ENCODE measurements at regions not wholly inside any gene's neighbourhood (a gene's known extent, or its start where the extent isn't known, plus 50 kb on each side); places are given as distances from the start of the nearest gene placed in this dataset.

DNA sequence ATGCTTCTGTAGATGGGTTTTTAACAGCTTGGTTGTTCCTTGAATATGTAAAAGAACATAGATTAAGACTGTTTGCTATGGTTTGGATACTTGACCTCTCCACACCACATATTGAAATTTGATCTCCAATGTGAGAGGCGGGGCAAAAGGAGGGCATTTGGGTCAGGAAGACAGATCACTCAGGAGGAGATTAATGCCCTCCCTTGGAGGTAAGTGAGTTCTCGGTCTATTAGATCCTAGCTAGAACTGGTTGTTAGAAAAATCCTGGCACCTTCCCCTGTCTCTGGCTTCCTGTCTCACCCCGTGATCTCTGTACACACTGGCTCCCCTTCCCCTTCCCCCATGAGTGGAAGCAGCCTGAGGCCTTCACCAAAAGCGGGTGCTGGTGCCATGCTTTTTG is 281.1 kb upstream of the ANKRD55 start:
- 81 to 83% methylated on average over 4 of the region's 4 CpGs for WGBS, 2 donors
- no peak overlapping the region for H3K27ac ChIP-seq (ENCODE audit: low read depth in 1 of 2, low read length in 2 of 2)
- ATAC-seq (ENCODE audit: low FRiP score): no peak
- H3K4me1 ChIP-seq (ENCODE audit: control insufficient read depth in 1 of 2, insufficient read depth in 2 of 2, low read length in 2 of 2): no peaks in the 10 kb centered on the region
- H3K9me3 ChIP-seq (ENCODE audit: control insufficient read depth, low read length): no peaks in the 10 kb centered on the region
- no peak for DNase-seq
- no peaks in the 10 kb centered on the region for H3K36me3 ChIP-seq (ENCODE audit: control insufficient read depth in 1 of 2, insufficient read depth in 2 of 2, low read length in 1 of 2)
- intact Hi-C loops (cut with DNase I): no loop called here
- no peak overlapping the region for H3K4me3 ChIP-seq (ENCODE audit: low read length in 2 of 2)
- H3K27me3 ChIP-seq (ENCODE audit: control insufficient read depth in 1 of 2, insufficient read depth in 2 of 2, low read length in 1 of 2): no peaks in the 10 kb centered on the region

DNA sequence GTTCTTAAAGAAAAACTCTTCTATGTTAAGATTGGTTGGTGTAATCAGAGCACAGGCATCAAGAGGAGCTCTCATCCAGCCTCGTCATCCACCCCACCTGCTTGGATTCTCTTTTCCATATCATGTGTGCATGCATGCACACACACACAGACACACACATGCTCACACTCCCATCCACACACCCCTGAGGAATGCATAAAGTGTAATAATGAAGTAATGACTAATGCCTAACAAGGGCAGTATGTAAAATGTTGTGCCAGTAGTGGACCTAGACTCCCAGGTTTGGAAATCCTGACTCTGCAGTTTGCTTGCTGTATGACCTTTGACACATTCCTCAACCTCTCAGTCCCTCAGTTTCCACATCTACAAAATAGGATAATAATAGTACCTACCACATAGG is 280.0 kb upstream of the ANKRD55 start:
- H3K36me3 ChIP-seq (ENCODE audit: control insufficient read depth in 1 of 2, insufficient read depth in 2 of 2, low read length in 1 of 2): no peaks in the 10 kb centered on the region
- no peaks in the 10 kb centered on the region for H3K27me3 ChIP-seq (ENCODE audit: control insufficient read depth in 1 of 2, insufficient read depth in 2 of 2, low read length in 1 of 2)
- intact Hi-C loops (cut with DNase I): no loop called here
- H3K9me3 ChIP-seq (ENCODE audit: control insufficient read depth, low read length): no peaks in the 10 kb centered on the region
- 0% methylated on average over 1 of the region's 1 CpG for WGBS, 2 donors
- no peak overlapping the region for H3K4me3 ChIP-seq (ENCODE audit: low read length in 2 of 2)
- DNase-seq: no peak
- ATAC-seq (ENCODE audit: low FRiP score): no peak
- H3K4me1 ChIP-seq (ENCODE audit: control insufficient read depth in 1 of 2, insufficient read depth in 2 of 2, low read length in 2 of 2): peaks cover 0 to 2% of the 10 kb centered on the region in 2 donors
- H3K27ac ChIP-seq (ENCODE audit: low read depth in 1 of 2, low read length in 2 of 2): no peak overlapping the region

DNA sequence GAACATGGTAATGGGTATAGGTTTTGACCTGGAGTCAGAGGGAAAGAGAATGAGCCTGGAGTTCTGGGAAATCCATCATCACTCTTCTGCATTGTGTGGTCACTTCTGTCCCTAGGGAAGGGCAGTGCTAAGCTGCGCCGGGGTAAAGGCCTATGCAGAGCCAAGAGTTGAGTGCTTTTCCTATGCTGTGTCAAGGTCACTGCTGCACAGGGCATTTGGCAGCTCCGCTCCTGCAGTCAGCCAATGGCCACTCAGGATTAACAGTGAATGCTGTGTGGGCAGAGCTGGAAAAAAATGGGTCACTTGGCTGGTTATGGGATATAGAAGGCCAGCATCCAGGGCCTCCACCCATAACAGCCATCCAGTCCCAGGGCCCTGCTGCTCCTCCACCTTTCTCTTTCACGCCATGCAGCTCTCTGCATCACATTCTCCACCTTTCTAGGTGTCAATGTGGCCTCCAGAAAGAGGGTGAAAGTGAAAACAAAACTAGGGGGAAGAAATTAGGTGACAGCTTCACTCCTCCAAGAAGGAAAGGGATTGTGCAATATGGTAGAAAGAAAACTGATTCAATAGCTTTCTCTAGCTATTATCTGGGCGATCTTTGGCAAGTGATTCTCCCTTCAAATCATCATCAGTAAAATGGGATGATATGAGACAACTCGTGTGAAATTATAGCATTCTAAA is 279.3 kb upstream of the ANKRD55 start:
- Histone ChIP-seq H3K4me1 (ENCODE audit: control insufficient read depth in 1 of 2, insufficient read depth in 2 of 2, low read length in 2 of 2) (peaks cover 0 to 2% of the 10 kb centered on the region in 2 donors), H3K27me3 (ENCODE audit: control insufficient read depth in 1 of 2, insufficient read depth in 2 of 2, low read length in 1 of 2) (no peaks in the 10 kb centered on the region), H3K9me3 (ENCODE audit: control insufficient read depth, low read length) (no peaks in the 10 kb centered on the region), H3K4me3 (ENCODE audit: low read length in 2 of 2) (no peak overlapping the region), H3K27ac (ENCODE audit: low read depth in 1 of 2, low read length in 2 of 2) (no peak overlapping the region), H3K36me3 (ENCODE audit: control insufficient read depth in 1 of 2, insufficient read depth in 2 of 2, low read length in 1 of 2) (no peaks in the 10 kb centered on the region)
- 57 to 64% methylated on average over 6 of the region's 6 CpGs for whole genome bisulfite sequencing, 2 donors
- ATAC-seq (ENCODE audit: low FRiP score) (peak; percentile 88), DNase-seq (peak in 1 of 2 donors; percentile 72)
- intact Hi-C loops (cut with DNase I): no loop called here

DNA sequence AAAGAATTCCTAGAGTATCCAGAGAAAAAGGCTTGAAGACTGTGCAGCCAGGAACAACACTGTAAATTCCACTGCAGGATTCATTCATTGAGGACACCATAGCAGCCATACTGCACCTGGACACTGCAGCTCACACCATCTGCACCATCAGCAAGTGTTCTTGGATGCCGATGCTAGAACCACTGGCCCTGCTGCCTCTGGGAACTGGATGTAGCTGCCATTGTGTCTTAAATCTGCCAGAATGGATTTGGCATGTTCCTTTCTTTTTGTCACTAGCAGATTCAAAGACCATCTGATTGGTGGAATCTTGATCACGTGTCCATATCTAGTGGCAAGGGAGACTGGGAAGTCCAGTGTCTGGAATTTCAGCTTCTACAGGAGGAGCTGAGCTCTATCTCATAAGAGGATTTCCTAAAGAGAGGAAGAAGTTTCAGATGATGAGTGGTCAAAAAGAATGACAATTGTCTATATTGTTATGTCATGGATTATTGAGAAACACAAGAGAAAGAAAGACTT is 278.3 kb upstream of the ANKRD55 start:
- Histone ChIP-seq H3K27me3 (ENCODE audit: control insufficient read depth in 1 of 2, insufficient read depth in 2 of 2, low read length in 1 of 2) (no peaks in the 10 kb centered on the region), H3K4me3 (ENCODE audit: low read length in 2 of 2) (no peak overlapping the region), H3K4me1 (ENCODE audit: control insufficient read depth in 1 of 2, insufficient read depth in 2 of 2, low read length in 2 of 2) (peaks cover 0 to 2% of the 10 kb centered on the region in 2 donors), H3K27ac (ENCODE audit: low read depth in 1 of 2, low read length in 2 of 2) (no peak overlapping the region), H3K9me3 (ENCODE audit: control insufficient read depth, low read length) (no peaks in the 10 kb centered on the region), H3K36me3 (ENCODE audit: control insufficient read depth in 1 of 2, insufficient read depth in 2 of 2, low read length in 1 of 2) (no peaks in the 10 kb centered on the region)
- DNase-seq: no peak
- 96 to 99% methylated on average over 2 of the region's 2 CpGs for WGBS, 2 donors
- no peak for ATAC-seq (ENCODE audit: low FRiP score)
- intact Hi-C loops (cut with DNase I): no loop called here

DNA sequence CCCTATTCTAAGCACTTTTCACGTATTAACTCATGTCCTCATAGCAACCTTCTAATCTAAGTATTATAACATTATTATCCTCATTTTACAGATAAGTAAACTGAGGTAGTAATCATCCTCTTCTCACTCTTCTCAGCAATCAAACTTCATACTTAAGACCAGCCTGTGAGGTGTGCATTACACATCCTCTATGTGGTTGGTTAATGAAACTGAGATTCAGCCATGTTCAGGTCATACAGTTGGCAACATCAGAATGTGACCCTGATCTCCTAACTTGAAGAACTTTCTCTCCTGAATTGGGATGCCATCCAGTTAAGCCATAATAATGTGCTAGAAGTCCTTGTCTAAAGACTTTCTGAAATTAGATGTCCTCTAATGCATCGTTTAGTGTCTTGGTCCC is 275.1 kb upstream of the ANKRD55 start:
- Histone ChIP-seq H3K27me3 (ENCODE audit: control insufficient read depth in 1 of 2, insufficient read depth in 2 of 2, low read length in 1 of 2) (no peaks in the 10 kb centered on the region), H3K27ac (ENCODE audit: low read depth in 1 of 2, low read length in 2 of 2) (no peak overlapping the region), H3K36me3 (ENCODE audit: control insufficient read depth in 1 of 2, insufficient read depth in 2 of 2, low read length in 1 of 2) (no peaks in the 10 kb centered on the region), H3K4me3 (ENCODE audit: low read length in 2 of 2) (no peak overlapping the region), H3K4me1 (ENCODE audit: control insufficient read depth in 1 of 2, insufficient read depth in 2 of 2, low read length in 2 of 2) (peaks cover 0 to 2% of the 10 kb centered on the region in 2 donors), H3K9me3 (ENCODE audit: control insufficient read depth, low read length) (no peaks in the 10 kb centered on the region)
- WGBS, 2 donors: 89 to 92% methylated on average over 2 of the region's 2 CpGs
- intact Hi-C loops (cut with DNase I): no loop called here
- no peak for DNase-seq
- ATAC-seq (ENCODE audit: low FRiP score): no peak

DNA sequence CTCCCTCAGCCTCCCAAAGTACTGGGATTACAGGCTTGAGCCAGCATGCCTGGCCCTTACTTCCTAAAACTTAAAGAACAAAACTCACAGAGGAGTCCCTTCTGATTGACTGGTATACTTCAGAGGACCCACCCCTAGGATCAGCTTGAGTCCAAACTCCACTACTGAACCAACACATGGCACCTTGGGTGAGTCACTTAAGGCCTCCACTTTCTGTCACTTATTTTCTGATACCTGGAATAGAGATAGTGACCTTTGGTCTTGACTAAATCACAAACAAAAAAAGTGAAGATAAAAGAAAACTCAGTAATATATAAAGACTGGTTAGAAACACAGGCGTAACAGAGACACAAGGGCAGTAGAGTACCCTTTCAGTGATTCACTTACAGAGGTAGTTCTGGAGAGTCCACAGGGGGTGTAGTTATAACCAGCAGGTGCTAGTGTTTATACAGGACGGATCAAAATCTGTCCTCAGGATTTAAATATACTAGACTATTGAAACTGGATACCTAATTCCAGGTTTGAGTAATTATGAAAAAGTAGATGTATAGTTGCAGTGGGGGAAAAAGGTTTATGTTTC is 274.3 kb upstream of the ANKRD55 start:
- Histone ChIP-seq H3K36me3 (ENCODE audit: control insufficient read depth in 1 of 2, insufficient read depth in 2 of 2, low read length in 1 of 2) (no peaks in the 10 kb centered on the region), H3K4me1 (ENCODE audit: control insufficient read depth in 1 of 2, insufficient read depth in 2 of 2, low read length in 2 of 2) (peaks cover 0 to 2% of the 10 kb centered on the region in 2 donors), H3K4me3 (ENCODE audit: low read length in 2 of 2) (no peak overlapping the region), H3K27me3 (ENCODE audit: control insufficient read depth in 1 of 2, insufficient read depth in 2 of 2, low read length in 1 of 2) (no peaks in the 10 kb centered on the region), H3K27ac (ENCODE audit: low read depth in 1 of 2, low read length in 2 of 2) (no peak overlapping the region), H3K9me3 (ENCODE audit: control insufficient read depth, low read length) (no peaks in the 10 kb centered on the region)
- intact Hi-C loops (cut with DNase I): no loop called here
- DNase-seq: no peak
- WGBS, 2 donors: 92 to 93% methylated on average over 2 of the region's 2 CpGs
- no peak for ATAC-seq (ENCODE audit: low FRiP score)

DNA sequence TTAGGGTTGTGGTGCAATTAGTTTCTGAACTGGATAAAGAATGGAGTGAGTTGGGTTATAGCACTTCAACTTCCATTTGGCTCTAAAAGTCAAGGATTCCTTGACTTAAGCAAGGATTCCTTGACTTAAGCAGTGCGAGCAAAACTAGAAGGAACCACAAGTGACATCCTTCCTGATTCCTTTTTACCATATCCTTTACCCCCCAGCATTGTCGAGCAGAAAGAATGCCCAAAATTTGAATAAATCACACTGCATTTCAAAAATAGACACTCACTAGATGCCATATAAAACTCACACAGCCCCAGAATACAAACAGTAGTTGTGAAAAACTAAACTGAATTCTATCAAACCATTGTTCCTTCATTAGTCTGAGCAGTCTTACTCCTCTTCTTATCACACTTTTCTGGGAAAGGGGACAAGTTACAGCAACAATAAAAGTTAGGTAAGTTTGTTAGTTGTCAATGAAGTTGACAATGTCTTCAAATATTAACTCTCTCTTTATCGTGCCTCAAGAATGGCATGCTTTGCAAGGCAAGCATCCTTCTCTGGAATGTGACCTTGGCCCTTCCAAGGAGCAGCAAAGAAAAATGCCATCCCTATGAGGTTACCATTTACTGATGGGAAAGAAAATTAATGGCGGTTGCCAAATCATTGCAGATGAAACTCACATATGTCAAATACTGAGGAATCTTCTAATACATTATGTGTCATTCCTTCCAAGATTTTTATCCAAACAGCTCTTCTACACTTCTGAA is 273.3 kb upstream of the ANKRD55 start:
- Histone ChIP-seq H3K9me3 (ENCODE audit: control insufficient read depth, low read length) (no peaks in the 10 kb centered on the region), H3K27me3 (ENCODE audit: control insufficient read depth in 1 of 2, insufficient read depth in 2 of 2, low read length in 1 of 2) (no peaks in the 10 kb centered on the region), H3K27ac (ENCODE audit: low read depth in 1 of 2, low read length in 2 of 2) (no peak overlapping the region), H3K4me3 (ENCODE audit: low read length in 2 of 2) (no peak overlapping the region), H3K4me1 (ENCODE audit: control insufficient read depth in 1 of 2, insufficient read depth in 2 of 2, low read length in 2 of 2) (peaks cover 0 to 2% of the 10 kb centered on the region in 2 donors), H3K36me3 (ENCODE audit: control insufficient read depth in 1 of 2, insufficient read depth in 2 of 2, low read length in 1 of 2) (no peaks in the 10 kb centered on the region)
- intact Hi-C loops (cut with DNase I): no loop called here
- WGBS, 2 donors: 68% methylated on average over 4 of the region's 4 CpGs
- DNase-seq (no peak), ATAC-seq (ENCODE audit: low FRiP score) (no peak)

DNA sequence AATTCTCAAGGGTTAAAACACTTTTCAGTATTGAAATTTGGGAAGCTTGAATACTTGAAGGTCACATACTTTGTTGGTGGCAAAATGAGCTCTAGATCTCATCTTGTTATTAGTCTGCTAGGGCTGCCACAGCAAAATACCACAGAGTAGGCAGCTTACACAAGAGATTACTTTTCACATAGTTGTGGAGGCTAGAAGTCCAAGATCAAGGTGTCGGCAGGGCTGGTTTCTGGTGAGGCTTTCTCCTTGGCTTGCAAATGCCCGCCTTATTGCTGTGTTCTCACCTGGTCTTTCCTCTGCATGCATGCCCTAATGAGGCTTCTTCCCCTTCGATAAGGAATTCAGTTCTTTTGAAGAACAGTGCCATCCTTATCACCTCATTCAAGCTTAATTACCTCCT is 270.8 kb upstream of the ANKRD55 start:
- H3K27ac ChIP-seq (ENCODE audit: low read depth in 1 of 2, low read length in 2 of 2): no peak overlapping the region
- H3K27me3 ChIP-seq (ENCODE audit: control insufficient read depth in 1 of 2, insufficient read depth in 2 of 2, low read length in 1 of 2): no peaks in the 10 kb centered on the region
- ATAC-seq (ENCODE audit: low FRiP score) (no peak), DNase-seq (no peak)
- H3K4me3 ChIP-seq (ENCODE audit: low read length in 2 of 2): no peak overlapping the region
- intact Hi-C loops (cut with DNase I): no loop called here
- no peaks in the 10 kb centered on the region for H3K36me3 ChIP-seq (ENCODE audit: control insufficient read depth in 1 of 2, insufficient read depth in 2 of 2, low read length in 1 of 2)
- H3K9me3 ChIP-seq (ENCODE audit: control insufficient read depth, low read length): no peaks in the 10 kb centered on the region
- peaks cover 0 to under 1% of the 10 kb centered on the region in 2 donors for H3K4me1 ChIP-seq (ENCODE audit: control insufficient read depth in 1 of 2, insufficient read depth in 2 of 2, low read length in 2 of 2)
- 94 to 95% methylated on average over 3 of the region's 3 CpGs for WGBS, 2 donors
